ENCODE measurements at regions not wholly inside any gene's neighbourhood (a gene's known extent, or its start where the extent isn't known, plus 50 kb on each side); places are given as distances from the start of the nearest gene placed in this dataset.

DNA sequence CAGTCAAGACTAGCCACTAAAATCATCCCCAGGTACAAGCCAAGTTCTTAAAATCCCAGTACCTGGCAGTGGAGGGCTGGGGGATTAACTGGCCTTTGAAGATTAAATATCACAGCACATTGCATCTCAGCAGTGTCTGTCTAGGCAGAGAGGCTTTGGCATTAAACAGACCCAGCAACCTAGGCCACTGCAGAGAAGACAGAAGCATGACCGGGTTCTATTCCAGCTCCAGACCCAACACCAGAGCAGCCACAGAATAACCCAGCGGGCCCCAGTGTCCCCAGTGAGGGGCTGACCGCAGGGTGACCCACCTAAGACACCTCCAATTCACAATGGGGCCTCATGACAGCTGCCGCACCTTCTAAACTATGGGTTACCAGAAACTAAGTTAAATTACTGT lies 88.2 kb downstream of the SHANK2 start:
- TF ChIP-seq EP300 (IDR thresholded peaks at IDR 0.05; ENCODE audit: borderline replicate concordance in 1 of 2, low read depth in 2 of 2, low read length in 2 of 2) (no peak), POLR2A (IDR thresholded peaks at IDR 0.05; ENCODE audit: control extremely low read depth in 1 of 2, low read depth in 2 of 2, low read length in 2 of 2) (no peak), CTCF (IDR thresholded peaks at IDR 0.05; ENCODE audit: control extremely low read depth in 1 of 3, insufficient read depth in 1 of 3, low read depth in 1 of 3, low read length in 3 of 3) (no peak), CHD1 (IDR thresholded peaks at IDR 0.05; ENCODE audit: low read depth, low read length) (no peak), EGR1 (IDR thresholded peaks at IDR 0.05; ENCODE audit: borderline replicate concordance, low read depth, low read length) (no peak), POLR2AphosphoS5 (IDR thresholded peaks at IDR 0.05; ENCODE audit: low read depth, low read length) (no peak), CHD2 (IDR thresholded peaks at IDR 0.05; ENCODE audit: low read length) (no peak), HDAC2 (IDR thresholded peaks at IDR 0.05; ENCODE audit: borderline replicate concordance in 1 of 2, low read depth in 2 of 2, low read length in 2 of 2) (no peak), SP4 (IDR thresholded peaks at IDR 0.05; ENCODE audit: low read length) (no peak), CEBPB (IDR thresholded peaks at IDR 0.05; ENCODE audit: low read depth, low read length) (no peak), EZH2 (IDR thresholded peaks at IDR 0.05; ENCODE audit: low read depth, low read length, severe bottlenecking) (no peak), TBP (IDR thresholded peaks at IDR 0.05; ENCODE audit: low read depth, low read length) (no peak), GABPA (IDR thresholded peaks at IDR 0.05; ENCODE audit: borderline replicate concordance, insufficient read depth, low read length) (no peak)
- TF ChIP-seq, protein P1, sequence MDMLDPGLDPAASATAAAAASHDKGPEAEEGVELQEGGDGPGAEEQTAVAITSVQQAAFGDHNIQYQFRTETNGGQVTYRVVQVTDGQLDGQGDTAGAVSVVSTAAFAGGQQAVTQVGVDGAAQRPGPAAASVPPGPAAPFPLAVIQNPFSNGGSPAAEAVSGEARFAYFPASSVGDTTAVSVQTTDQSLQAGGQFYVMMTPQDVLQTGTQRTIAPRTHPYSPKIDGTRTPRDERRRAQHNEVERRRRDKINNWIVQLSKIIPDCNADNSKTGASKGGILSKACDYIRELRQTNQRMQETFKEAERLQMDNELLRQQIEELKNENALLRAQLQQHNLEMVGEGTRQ (IDR thresholded peaks at IDR 0.05; ENCODE audit: low read length) = no peak

Measured in H1 (cell line).